Peyer's patch (tissue), 4 donors: ENCODE measurements at regions not wholly inside any gene's neighbourhood (a gene's known extent, or its start where the extent isn't known, plus 50 kb on each side); places are given as distances from the start of the nearest gene placed in this dataset.

Source experiments
- DNase-seq, 3 donors: peaks; one replicate each; pipeline ENCODE4 v3.0.0-alpha.2; 2017 to 2019
- H3K27ac ChIP-seq, 4 donors: fragments of 200-600 bp; sonication (generic); one replicate each; pipeline ENCODE4 v1.5.1; 2016 to 2019
- H3K27me3 ChIP-seq, 2 donors: fragments of 200-600 bp; sonication (generic); one replicate each; pipeline ENCODE4 v1.5.1; 2019
- H3K36me3 ChIP-seq, 3 donors: fragments of 200-600 bp; sonication (generic); one replicate each; pipeline ENCODE4 v1.5.1; 2016 to 2019
- H3K4me1 ChIP-seq, 4 donors: fragments of 200-600 bp; sonication (generic); one replicate each; pipeline ENCODE4 v1.5.1; 2016 to 2019
- H3K4me3 ChIP-seq, 4 donors: fragments of 200-600 bp; sonication (generic); 1 replicate in 3 of 4; 2 replicates in 1 of 4; pipeline ENCODE4 v1.5.1; 2016 to 2019; ENCODE audit warnings: mild to moderate bottlenecking in 1 of 4
- H3K9me3 ChIP-seq, 4 donors: fragments of 200-600 bp; sonication (generic); one replicate each; pipeline ENCODE4 v1.5.1; 2016 to 2019; ENCODE audit warnings: mild to moderate bottlenecking in 1 of 4
- POLR2A ChIP-seq, 2 donors: fragments of 450-650 bp; IDR thresholded peaks; one replicate each; pipeline ENCODE4 v1.5.1; 2017; ENCODE audit warnings: antibody characterized with exemption in 2 of 2, mild to moderate bottlenecking in 2 of 2, moderate library complexity in 2 of 2
- TF ChIP-seq, protein P1 (sequence below), 6 experiments: fragments of 450-650 bp in 4 of 6; fragments of 200-600 bp in 2 of 6; sonication (generic) in 1 of 6; IDR thresholded peaks; one replicate each; pipeline ENCODE4 v1.5.1; 2017 to 2019; ENCODE audit warnings: antibody characterized with exemption in 6 of 6, mild to moderate bottlenecking in 3 of 6, moderate library complexity in 1 of 6

GRCh38 chr2:109703077-109703476 lies 88.9 kb downstream of the SOWAHC start:
- TF ChIP-seq, protein P1, sequence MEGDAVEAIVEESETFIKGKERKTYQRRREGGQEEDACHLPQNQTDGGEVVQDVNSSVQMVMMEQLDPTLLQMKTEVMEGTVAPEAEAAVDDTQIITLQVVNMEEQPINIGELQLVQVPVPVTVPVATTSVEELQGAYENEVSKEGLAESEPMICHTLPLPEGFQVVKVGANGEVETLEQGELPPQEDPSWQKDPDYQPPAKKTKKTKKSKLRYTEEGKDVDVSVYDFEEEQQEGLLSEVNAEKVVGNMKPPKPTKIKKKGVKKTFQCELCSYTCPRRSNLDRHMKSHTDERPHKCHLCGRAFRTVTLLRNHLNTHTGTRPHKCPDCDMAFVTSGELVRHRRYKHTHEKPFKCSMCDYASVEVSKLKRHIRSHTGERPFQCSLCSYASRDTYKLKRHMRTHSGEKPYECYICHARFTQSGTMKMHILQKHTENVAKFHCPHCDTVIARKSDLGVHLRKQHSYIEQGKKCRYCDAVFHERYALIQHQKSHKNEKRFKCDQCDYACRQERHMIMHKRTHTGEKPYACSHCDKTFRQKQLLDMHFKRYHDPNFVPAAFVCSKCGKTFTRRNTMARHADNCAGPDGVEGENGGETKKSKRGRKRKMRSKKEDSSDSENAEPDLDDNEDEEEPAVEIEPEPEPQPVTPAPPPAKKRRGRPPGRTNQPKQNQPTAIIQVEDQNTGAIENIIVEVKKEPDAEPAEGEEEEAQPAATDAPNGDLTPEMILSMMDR (IDR thresholded peaks at IDR 0.05) = no peak
- no peak for TF ChIP-seq POLR2A (IDR thresholded peaks at IDR 0.05)
- Histone ChIP-seq H3K36me3 (no peaks in the 10 kb centered on the region), H3K9me3 (no peaks in the 10 kb centered on the region), H3K27ac (peak overlapping the region in 2 of 4 donors; percentile 10 to 59), H3K27me3 (no peaks in the 10 kb centered on the region), H3K4me3 (no peak overlapping the region), H3K4me1 (peaks cover 0 to 39% (median 3%) of the 10 kb centered on the region in 4 donors)
- DNase-seq = no peak

DNA sequence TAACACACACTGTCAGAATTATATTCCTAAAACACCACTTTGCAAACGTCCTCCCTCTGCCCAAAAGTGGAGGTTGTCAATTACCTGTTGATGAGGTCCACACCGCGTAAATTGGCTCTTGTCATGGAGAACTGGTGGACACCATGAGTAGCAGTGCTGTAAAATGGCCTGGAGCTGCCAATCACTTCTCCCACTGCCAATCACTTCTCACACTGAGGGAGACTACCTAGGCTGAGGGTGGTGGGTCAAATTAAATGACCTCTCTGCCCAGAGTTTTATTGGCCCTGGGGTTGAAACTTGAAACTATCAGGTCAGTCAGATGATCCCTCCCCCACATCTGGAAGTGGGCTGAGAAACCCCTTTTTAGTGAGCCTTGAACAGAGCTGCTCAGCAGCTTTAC lies 89.6 kb downstream of the SOWAHC start:
- H3K9me3 ChIP-seq = no peaks in the 10 kb centered on the region
- DNase-seq = no peak
- TF ChIP-seq, protein P1 (IDR thresholded peaks at IDR 0.05) = no peak
- TF ChIP-seq POLR2A (IDR thresholded peaks at IDR 0.05) = no peak
- no peak overlapping the region for H3K27ac ChIP-seq
- peaks cover 0 to 36% (median 3%) of the 10 kb centered on the region in 4 donors for H3K4me1 ChIP-seq
- no peak overlapping the region for H3K4me3 ChIP-seq
- H3K27me3 ChIP-seq = no peaks in the 10 kb centered on the region
- no peaks in the 10 kb centered on the region for H3K36me3 ChIP-seq

DNA sequence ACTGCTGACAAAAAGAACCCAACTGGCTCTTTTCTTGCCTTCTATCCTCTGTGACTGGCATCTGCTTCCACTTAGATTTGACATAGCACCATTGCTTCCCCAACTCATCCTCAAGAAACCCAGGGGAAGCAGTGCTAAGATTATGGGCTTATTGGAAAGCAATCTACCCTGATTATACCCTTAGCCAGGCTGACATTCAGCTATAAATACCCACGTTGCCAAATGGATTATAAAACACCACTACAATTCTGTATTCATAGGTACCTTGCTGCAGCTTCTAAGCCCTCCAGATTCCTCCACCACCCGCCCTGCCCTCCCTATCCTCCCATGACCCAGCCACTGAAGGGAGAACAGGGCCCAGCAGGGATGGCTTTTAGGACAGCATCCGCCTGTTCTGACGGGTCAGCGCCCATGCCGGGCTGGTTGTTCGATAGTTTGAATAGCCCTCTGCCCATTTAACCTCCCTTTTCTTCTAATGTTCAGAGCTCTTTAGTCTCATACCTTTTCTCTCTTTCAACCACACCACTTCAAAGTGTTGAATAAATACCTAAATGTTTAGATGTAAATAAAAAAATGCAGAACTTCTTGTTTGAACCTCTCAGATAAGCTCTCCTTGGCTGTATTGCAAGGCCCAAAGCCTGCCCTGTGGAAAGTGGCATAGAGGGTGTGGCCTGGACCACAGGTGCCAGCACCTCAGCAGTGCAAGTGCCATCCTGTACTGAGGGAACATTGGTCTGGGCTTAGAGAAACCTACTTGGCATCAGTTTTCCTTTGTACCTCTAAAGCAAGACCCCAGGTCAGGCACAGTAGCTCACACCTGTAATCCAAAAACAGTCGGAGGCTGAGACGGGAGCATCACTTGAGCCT lies 86.6 kb upstream of the RGPD5 start:
- Histone ChIP-seq H3K36me3 (no peaks in the 10 kb centered on the region), H3K27me3 (no peaks in the 10 kb centered on the region), H3K4me3 (no peak overlapping the region), H3K27ac (no peak overlapping the region), H3K4me1 (peaks cover 0 to 8% (median 0%) of the 10 kb centered on the region in 4 donors), H3K9me3 (no peaks in the 10 kb centered on the region)
- TF ChIP-seq, protein P1 (IDR thresholded peaks at IDR 0.05) = no peak
- no peak for TF ChIP-seq POLR2A (IDR thresholded peaks at IDR 0.05)
- DNase-seq = no peak

DNA sequence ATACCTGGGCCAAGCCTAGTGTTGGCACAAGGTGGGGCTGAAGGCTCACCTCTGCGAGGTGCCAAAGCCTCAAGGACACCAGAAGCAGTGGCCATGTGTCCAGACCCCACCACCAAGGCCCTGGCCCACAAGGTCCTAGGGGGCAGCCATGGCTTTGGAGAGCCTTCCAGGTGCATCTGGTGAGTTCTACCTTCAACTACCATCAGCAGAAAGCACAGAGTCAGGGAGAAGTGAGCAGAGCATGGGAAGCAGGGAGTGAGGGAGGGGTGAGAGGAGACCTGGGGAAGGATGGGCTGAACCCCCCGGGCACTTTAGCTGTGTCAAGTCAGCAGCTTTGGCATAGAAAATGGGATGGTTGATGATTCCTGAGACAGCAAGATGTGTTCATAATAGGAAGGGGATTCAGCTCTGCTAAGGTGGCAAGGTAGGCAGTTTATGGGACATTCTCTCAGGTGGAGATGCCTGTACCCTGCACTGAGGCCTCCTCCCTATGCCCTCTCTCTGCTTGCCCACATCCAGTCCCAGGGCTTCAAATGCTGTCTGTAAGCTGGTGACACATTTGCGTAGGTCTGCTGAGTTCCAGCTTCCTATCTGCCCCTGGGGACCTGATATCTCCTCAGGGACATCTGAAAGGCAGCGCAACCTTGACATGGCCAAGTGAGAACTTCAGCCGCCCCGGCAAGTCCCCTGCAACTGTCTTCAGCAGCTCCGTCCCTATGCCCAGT lies 83.4 kb upstream of the RGPD5 start:
- peak in 1 of 3 donors; percentile 28 for DNase-seq
- H3K4me1 ChIP-seq = no peaks in the 10 kb centered on the region
- H3K9me3 ChIP-seq = no peaks in the 10 kb centered on the region
- H3K36me3 ChIP-seq = no peaks in the 10 kb centered on the region
- no peaks in the 10 kb centered on the region for H3K27me3 ChIP-seq
- TF ChIP-seq POLR2A (IDR thresholded peaks at IDR 0.05) = no peak
- TF ChIP-seq, protein P1 (IDR thresholded peaks at IDR 0.05) = no peak
- no peak overlapping the region for H3K4me3 ChIP-seq
- H3K27ac ChIP-seq = no peak overlapping the region

GRCh38 chr2:109711230-109712122 lies 82.6 kb upstream of the RGPD5 start:
- no peaks in the 10 kb centered on the region for H3K27me3 ChIP-seq
- no peaks in the 10 kb centered on the region for H3K4me1 ChIP-seq
- peak in 1 of 3 donors; percentile 38 for DNase-seq
- TF ChIP-seq POLR2A (IDR thresholded peaks at IDR 0.05) = no peak
- TF ChIP-seq, protein P1 (IDR thresholded peaks at IDR 0.05) = no peak
- H3K36me3 ChIP-seq = no peaks in the 10 kb centered on the region
- H3K9me3 ChIP-seq = no peaks in the 10 kb centered on the region
- H3K4me3 ChIP-seq = no peak overlapping the region
- no peak overlapping the region for H3K27ac ChIP-seq
